ENCODE measurements at regions not wholly inside any gene's neighbourhood (a gene's known extent, or its start where the extent isn't known, plus 50 kb on each side); places are given as distances from the start of the nearest gene placed in this dataset.

DNA sequence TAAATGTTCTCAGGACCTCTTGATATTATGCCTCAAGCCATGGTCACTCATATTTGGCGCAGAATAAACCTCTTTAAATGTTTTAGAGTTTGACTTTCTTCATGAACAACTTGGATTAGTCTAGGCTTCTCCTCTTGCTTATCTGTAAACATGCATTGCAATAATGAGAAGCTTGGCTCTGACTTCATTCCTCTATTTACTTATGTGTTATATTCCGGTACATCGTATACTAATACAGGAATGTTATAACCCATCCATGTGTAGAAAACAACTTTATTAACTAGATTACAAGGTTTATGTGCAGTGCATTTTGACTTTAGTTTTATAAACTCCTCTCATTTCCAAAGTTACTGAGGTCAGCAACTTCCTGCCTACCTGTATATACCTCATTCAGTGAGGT is 944.3 kb upstream of the GHITM start:
- TF ChIP-seq CTCF (IDR thresholded peaks at IDR 0.05; ENCODE audit: extremely low read depth in 1 of 2, insufficient read depth in 1 of 2, low read depth in 1 of 2, low read length in 2 of 2) (no peak), MAX (IDR thresholded peaks at IDR 0.05; ENCODE audit: insufficient read depth, insufficient read length) (no peak)

Data from endothelial cell of umbilical vein (primary cell).